Nephron progenitor cell (in vitro differentiated cells): ENCODE measurements at regions not wholly inside any gene's neighbourhood (a gene's known extent, or its start where the extent isn't known, plus 50 kb on each side); places are given as distances from the start of the nearest gene placed in this dataset.
"Not testable (repeated sequence)": the region's sequence is repeated elsewhere in the genome, so short reads cannot be mapped to it uniquely, and the experiment has no call there.

ENCODE experiments used
- DNase-seq: peaks from one replicate; pipeline ENCODE4 v3.0.0; 2021
- H3K27ac Mint-ChIP-seq: 2 replicates; pipeline ENCODE4 v1.8.0; 2021; ENCODE audit warnings: mild to moderate bottlenecking, moderate library complexity, mixed read lengths
- H3K27me3 Mint-ChIP-seq: 2 replicates; pipeline ENCODE4 v1.8.0; 2021; ENCODE audit warnings: mild to moderate bottlenecking, low read depth, mixed read lengths; ENCODE audit not compliant: poor library complexity
- H3K36me3 Mint-ChIP-seq: 2 replicates; pipeline ENCODE4 v1.8.0; 2021; ENCODE audit warnings: low read depth, mixed read lengths
- H3K4me1 Mint-ChIP-seq: 2 replicates; pipeline ENCODE4 v1.8.0; 2021; ENCODE audit warnings: mixed read lengths
- H3K4me3 Mint-ChIP-seq: 2 replicates; pipeline ENCODE4 v1.8.0; 2021; ENCODE audit warnings: mild to moderate bottlenecking, moderate library complexity, mixed read lengths
- H3K9me3 Mint-ChIP-seq: 2 replicates; pipeline ENCODE4 v1.8.0; 2021; ENCODE audit warnings: mild to moderate bottlenecking, moderate library complexity, mixed read lengths
- TF ChIP-seq, protein P1 (sequence below): fragments of 200-600 bp; sonication (generic); IDR thresholded peaks from 2 replicates; pipeline ENCODE4 v1.5.0; 2021; ENCODE audit warnings: antibody characterized with exemption

DNA sequence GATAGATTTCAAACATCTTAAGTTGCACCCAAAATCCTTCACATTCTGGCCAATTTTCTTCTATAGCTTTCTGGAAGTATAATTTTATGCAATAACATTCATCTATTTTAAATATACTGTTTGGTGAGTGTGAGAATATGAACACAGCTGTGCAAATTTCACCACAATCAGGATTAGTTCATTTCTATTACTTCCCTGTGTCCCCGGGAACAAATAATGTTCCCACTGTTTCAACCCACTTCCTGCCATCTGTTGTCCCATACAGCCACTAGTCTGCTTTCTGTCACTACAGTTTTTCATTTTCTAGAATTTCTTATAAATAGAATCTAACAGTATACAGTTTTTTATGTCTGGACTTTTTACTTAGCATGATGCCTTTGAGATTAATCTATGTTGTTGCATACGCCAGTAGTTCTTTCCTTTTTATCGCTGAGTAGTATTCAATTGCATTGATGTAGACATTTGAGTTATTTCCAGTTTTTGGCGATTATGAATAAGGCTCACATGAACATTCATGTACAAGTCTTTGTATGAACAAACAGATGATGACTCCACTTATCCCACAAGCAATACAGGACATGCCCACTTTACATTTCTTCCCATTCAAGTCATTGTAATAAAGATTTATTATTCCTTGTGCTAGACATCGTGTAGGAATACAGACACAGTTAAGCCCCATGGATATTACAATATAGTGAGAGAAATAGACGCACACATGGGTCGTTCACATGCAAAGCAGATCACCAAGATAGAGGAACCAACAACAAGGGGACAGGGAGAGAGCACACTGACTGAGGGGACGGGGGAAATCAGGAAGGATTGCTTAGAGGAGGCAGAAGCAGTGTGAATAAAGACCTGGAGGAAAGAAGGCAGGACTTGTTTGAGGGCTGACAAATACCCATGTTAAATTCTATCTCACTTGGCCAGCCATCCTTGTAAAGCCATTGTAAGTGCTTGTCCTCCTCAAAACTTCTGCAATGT is 72.9 kb upstream of the PAX8 start:
- H3K9me3 Mint-ChIP-seq = peaks cover 23% of the 10 kb centered on the region
- no peaks in the 10 kb centered on the region for H3K27me3 Mint-ChIP-seq
- H3K36me3 Mint-ChIP-seq = peaks cover 10% of the 10 kb centered on the region
- no peak overlapping the region for H3K4me3 Mint-ChIP-seq
- H3K4me1 Mint-ChIP-seq = peaks cover 51% of the 10 kb centered on the region
- no peak for DNase-seq
- no peak overlapping the region for H3K27ac Mint-ChIP-seq
- TF ChIP-seq, protein P1, sequence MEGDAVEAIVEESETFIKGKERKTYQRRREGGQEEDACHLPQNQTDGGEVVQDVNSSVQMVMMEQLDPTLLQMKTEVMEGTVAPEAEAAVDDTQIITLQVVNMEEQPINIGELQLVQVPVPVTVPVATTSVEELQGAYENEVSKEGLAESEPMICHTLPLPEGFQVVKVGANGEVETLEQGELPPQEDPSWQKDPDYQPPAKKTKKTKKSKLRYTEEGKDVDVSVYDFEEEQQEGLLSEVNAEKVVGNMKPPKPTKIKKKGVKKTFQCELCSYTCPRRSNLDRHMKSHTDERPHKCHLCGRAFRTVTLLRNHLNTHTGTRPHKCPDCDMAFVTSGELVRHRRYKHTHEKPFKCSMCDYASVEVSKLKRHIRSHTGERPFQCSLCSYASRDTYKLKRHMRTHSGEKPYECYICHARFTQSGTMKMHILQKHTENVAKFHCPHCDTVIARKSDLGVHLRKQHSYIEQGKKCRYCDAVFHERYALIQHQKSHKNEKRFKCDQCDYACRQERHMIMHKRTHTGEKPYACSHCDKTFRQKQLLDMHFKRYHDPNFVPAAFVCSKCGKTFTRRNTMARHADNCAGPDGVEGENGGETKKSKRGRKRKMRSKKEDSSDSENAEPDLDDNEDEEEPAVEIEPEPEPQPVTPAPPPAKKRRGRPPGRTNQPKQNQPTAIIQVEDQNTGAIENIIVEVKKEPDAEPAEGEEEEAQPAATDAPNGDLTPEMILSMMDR = no peak

DNA sequence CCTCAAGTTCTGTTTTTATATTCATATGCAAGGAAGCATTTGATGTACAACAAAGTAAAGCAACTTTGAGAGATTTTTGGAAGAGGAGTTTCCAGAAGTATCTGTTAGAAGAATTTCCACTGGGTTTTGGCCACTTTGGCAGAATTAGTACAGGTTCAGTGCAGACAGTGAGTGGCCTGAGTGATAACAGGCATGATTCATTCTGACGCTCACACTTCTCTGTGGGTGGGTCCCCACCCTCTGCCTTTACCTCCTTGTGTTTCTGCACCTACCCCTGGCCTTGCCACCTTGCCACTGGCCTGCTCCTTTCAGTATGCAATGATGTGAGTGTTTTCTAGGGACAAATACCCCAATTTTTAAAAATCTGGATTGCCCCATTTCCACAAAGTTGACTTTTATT is 65.1 kb upstream of the PAX8 start:
- H3K27me3 Mint-ChIP-seq, H3K36me3 Mint-ChIP-seq, DNase-seq, H3K27ac Mint-ChIP-seq, H3K9me3 Mint-ChIP-seq, H3K4me3 Mint-ChIP-seq: not testable (repeated sequence)
- peaks cover 28% of the 10 kb centered on the region for H3K4me1 Mint-ChIP-seq

DNA sequence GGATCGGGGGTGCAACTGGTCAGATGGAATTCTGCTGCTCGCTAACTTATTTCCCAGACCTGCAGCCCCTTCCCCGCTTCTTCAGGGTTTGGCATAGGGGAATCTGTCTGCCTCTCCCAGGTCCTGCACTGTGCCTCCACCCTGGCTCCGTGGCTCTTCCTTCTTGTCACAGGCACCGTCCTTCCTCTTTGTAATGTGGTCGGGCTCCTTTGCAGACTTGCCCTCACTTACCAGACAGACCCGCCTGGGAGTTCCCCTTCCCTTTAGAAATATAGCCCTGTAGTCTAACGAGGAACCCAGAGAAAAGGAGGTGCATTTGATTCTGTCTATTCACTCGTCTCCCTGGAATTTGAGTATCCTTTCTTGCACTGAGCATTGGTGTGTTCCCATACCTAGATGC is 63.9 kb upstream of the PAX8 start:
- TF ChIP-seq, protein P1 = no peak
- no peaks in the 10 kb centered on the region for H3K36me3 Mint-ChIP-seq
- no peaks in the 10 kb centered on the region for H3K9me3 Mint-ChIP-seq
- H3K27me3 Mint-ChIP-seq = peaks cover 5% of the 10 kb centered on the region
- peaks cover 28% of the 10 kb centered on the region for H3K4me1 Mint-ChIP-seq
- H3K27ac Mint-ChIP-seq = peak overlapping the region; percentile 93
- no peak for DNase-seq
- peak overlapping the region; percentile 10 for H3K4me3 Mint-ChIP-seq

DNA sequence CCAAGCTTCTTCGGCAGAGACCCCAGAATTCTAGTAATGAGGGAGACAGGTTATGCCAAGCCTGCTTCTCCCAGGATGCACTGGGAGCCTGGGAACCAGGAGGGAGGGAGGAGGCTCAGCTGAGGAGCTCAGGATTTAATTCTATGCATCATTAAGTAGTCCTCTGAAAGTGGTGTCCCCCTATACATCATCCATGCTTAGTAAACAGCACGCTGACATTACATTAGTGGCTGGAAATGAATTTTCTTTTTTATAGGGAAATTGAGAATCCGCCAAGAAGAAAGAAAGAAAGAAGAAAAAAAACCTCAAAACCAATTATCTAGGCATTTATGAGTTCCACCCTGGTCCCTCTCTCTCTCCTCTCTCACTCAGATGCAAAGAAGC is 63.1 kb upstream of the PAX8 start:
- Mint-ChIP-seq H3K27ac (peak overlapping the region; percentile 70), H3K4me3 (peak overlapping the region; percentile 14), H3K4me1 (peaks cover 28% of the 10 kb centered on the region)
- H3K27me3 Mint-ChIP-seq, DNase-seq, H3K36me3 Mint-ChIP-seq, H3K9me3 Mint-ChIP-seq: not testable (repeated sequence)

DNA sequence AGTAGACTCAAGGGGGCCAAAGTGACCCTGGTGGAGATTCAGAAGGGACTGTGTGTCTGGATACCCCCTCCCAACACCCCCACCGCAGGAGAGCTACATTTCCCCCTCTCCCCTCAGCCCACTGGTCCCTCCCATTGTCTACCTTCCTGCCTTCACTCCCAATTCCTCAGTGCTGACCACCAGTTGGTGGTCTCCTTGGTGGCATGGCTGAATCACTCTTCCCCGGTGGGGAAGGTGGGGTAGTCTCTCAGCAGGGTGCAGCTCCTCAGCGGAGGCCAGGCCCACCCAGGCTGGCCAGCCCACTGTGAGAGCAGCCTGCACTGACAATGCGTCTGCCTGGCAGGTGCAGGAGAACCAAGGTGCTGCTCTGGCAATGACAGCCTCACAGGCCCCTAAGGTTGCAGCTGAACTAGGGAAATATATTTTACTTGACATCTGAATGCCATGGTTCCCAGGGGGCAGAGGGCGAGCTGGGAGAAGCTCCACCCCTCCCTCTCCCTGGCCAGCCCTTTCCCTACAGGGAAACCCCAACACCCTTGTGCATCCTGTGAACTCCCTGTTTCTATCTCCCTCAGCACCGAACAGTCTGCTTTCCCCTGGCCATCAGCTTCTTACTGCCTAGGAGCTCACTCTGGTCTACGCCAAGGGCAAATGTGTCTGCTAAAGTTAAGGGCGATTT is 62.6 kb upstream of the PAX8 start:
- DNase-seq = peak; percentile 46
- no peaks in the 10 kb centered on the region for H3K9me3 Mint-ChIP-seq
- H3K4me3 Mint-ChIP-seq = no peak overlapping the region
- H3K27me3 Mint-ChIP-seq = peaks cover 5% of the 10 kb centered on the region
- TF ChIP-seq, protein P1 = no peak
- H3K4me1 Mint-ChIP-seq = peaks cover 25% of the 10 kb centered on the region
- H3K27ac Mint-ChIP-seq = peak overlapping the region; percentile 77
- H3K36me3 Mint-ChIP-seq = no peaks in the 10 kb centered on the region

DNA sequence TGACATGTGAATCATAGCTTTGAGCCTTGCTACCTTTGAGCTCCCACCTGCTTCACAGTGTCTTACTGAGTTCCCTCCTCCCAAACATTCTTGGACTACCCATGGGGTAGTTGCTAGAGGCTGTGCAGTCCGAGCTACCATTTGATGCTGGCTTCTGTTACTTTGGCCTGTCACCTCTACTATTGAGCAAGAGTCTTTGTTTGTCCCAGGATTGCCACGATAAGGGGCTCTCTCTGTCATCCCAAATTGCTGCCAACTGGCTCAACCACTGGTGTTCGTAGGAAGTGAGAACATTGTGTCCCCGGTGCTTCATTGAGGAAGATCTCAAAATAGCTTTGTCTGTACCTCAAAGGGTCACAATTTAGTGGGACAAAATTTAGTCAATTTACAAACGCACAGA is 59.1 kb upstream of the PAX8 start:
- no peak overlapping the region for H3K27ac Mint-ChIP-seq
- TF ChIP-seq, protein P1 = no peak
- H3K36me3 Mint-ChIP-seq = no peaks in the 10 kb centered on the region
- no peak overlapping the region for H3K4me3 Mint-ChIP-seq
- no peaks in the 10 kb centered on the region for H3K9me3 Mint-ChIP-seq
- no peak for DNase-seq
- H3K27me3 Mint-ChIP-seq = peaks cover 8% of the 10 kb centered on the region
- H3K4me1 Mint-ChIP-seq = no peaks in the 10 kb centered on the region

DNA sequence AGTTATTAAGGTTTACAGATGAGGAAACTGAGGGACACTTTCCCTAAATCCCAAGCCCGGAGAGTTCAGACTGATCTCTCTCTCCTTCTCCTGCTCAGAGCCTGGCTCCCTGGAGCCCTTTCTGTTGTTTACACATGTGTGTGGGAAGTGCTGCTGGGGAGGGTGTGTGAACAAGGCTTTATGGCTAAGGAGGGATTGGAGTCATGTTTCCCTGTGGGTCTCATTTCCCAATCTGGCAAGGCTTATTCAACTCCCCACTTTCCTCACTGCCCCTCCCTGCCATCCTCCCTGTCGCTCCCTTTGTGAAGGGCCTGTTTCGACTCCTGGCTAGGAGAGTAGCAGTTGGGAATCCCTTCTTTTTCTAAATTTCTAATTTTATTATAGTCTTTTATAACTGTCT is 57.3 kb upstream of the PAX8 start:
- not testable (repeated sequence) for H3K9me3 Mint-ChIP-seq, H3K4me3 Mint-ChIP-seq, H3K4me1 Mint-ChIP-seq, H3K36me3 Mint-ChIP-seq, H3K27me3 Mint-ChIP-seq
- DNase-seq = peak; percentile 29
- H3K27ac Mint-ChIP-seq = peak overlapping the region; percentile 96
